ENCODE measurements at regions not wholly inside any gene's neighbourhood (a gene's known extent, or its start where the extent isn't known, plus 50 kb on each side); places are given as distances from the start of the nearest gene placed in this dataset.

- CTCF ChIA-PET: no interaction called here
- no peak for ATAC-seq (ENCODE audit: low read depth)
Observed at GRCh38 chr1:4106731-4107130, 206.7 kb upstream of the C1orf174 start.

More at GRCh38 chr1:4106731-4107130, 206.7 kb upstream of the C1orf174 start:
- no peak for DNase-seq
- Histone ChIP-seq H4K8ac (ENCODE audit: low read depth in 2 of 2, low read length in 2 of 2) (no peak overlapping the region), H4K91ac (ENCODE audit: insufficient read depth, low read depth, low read length) (no peak overlapping the region), H3K79me1 (ENCODE audit: low read depth in 1 of 2, low read length in 2 of 2) (no peaks in the 10 kb centered on the region), H2AK9ac (replicated peaks; ENCODE audit: low read depth, low read length, poor library complexity) (no peak overlapping the region), H3K9ac (ENCODE audit: low read depth, low read length) (no peak overlapping the region), H4K20me1 (ENCODE audit: insufficient read depth, low read length) (no peaks in the 10 kb centered on the region), H2AFZ (replicated peaks; ENCODE audit: low read length, poor library complexity) (no peak overlapping the region), H2BK5ac (ENCODE audit: low read depth, low read length, poor library complexity, severe bottlenecking) (no peak overlapping the region), H2BK120ac (ENCODE audit: low read depth, low read length) (no peak overlapping the region), H3K27me3 (ENCODE audit: control insufficient read depth, insufficient read depth, low read length) (no peaks in the 10 kb centered on the region), H2BK20ac (ENCODE audit: low read depth, low read length) (no peak overlapping the region), H3K4me2 (ENCODE audit: low read depth, low read length) (no peak overlapping the region), H3K4ac (ENCODE audit: low read depth, low read length) (no peak overlapping the region), H3K36me3 (ENCODE audit: control insufficient read depth, insufficient read depth, low read length) (no peaks in the 10 kb centered on the region), H3K23ac (ENCODE audit: low read depth, low read length) (no peak overlapping the region), H2AK5ac (ENCODE audit: low read depth, low read length) (no peak overlapping the region), H2BK15ac (ENCODE audit: low read depth, low read length) (no peak overlapping the region), H3K9me1 (ENCODE audit: insufficient read depth, low read length) (no peaks in the 10 kb centered on the region), H3K56ac (ENCODE audit: extremely low read depth, insufficient read depth, low read length) (no peak overlapping the region), H3K4me1 (ENCODE audit: control insufficient read depth, insufficient read depth, low read length) (no peaks in the 10 kb centered on the region), H4K5ac (ENCODE audit: low read depth, low read length) (no peak overlapping the region), H3K9me3 (ENCODE audit: control insufficient read depth, insufficient read depth, low read length) (peaks cover 44% of the 10 kb centered on the region), H3K27ac (ENCODE audit: insufficient read depth, low read length) (no peak overlapping the region), H3K18ac (ENCODE audit: low read depth, low read length) (no peak overlapping the region), H3K14ac (replicated peaks; ENCODE audit: low read depth, low read length) (no peak overlapping the region), H3K4me3 (ENCODE audit: insufficient read depth, low read depth, low read length) (no peak overlapping the region)
- 20% methylated on average over 2 of the region's 10 CpGs; no CpG with 5 or more reads in 1 of the 2 experiments for WGBS, 2 experiments (ENCODE audit: extremely low coverage in 2 of 2, insufficient read length in 1 of 2)
- POLR2A ChIA-PET (ENCODE audit: unreplicated experiment): no interaction called here
- in situ Hi-C loops (cut with MboI; ENCODE audit: low sequenced_read_pairs) (no loop called here), dilution Hi-C loops (cut with HindIII; ENCODE audit: low sequenced_read_pairs, unreplicated experiment) (no loop called here), intact Hi-C loops (cut with micrococcal nuclease) (no loop called here)
- no TSS peak for BruUV-seq (replicated peaks)
- no peak for TF ChIP-seq CEBPB (IDR thresholded peaks at IDR 0.05; ENCODE audit: low read depth, low read length)
- TF ChIP-seq MAFK (IDR thresholded peaks at IDR 0.05; ENCODE audit: low read depth, low read length): no peak
- no peak for TF ChIP-seq FOS (IDR thresholded peaks at IDR 0.05; ENCODE audit: low read depth, low read length)
- no peak for TF ChIP-seq USF2 (IDR thresholded peaks at IDR 0.05; ENCODE audit: low read depth, low read length)
- TF ChIP-seq CHD1 (IDR thresholded peaks at IDR 0.05; ENCODE audit: low read depth, low read length): no peak
- TF ChIP-seq RFX5 (IDR thresholded peaks at IDR 0.05; ENCODE audit: low read depth, low read length): no peak
- TF ChIP-seq CTCF (conservative IDR thresholded peaks at IDR 0.05; ENCODE audit: low read depth, low read length): no peak
- TF ChIP-seq SMC3 (IDR thresholded peaks at IDR 0.05; ENCODE audit: low read depth, low read length): no peak
- no peak for TF ChIP-seq RAD21 (IDR thresholded peaks at IDR 0.05; ENCODE audit: low read length)
- TF ChIP-seq NFE2L2 (IDR thresholded peaks at IDR 0.05; ENCODE audit: low read depth, low read length): no peak
